GM12891 (cell line): ENCODE measurements at regions not wholly inside any gene's neighbourhood (a gene's known extent, or its start where the extent isn't known, plus 50 kb on each side); places are given as distances from the start of the nearest gene placed in this dataset.

Source experiments
- DNase-seq: peaks from one replicate; pipeline ENCODE4 v3.0.0; 2011; ENCODE audit warnings: low spot score; ENCODE audit not compliant: insufficient read length
- FAIRE-seq: peaks from 2 replicates; lab custom pipeline; 2011; peaks lifted over from hg19 to GRCh38; lab: Jason Lieb, UNC
- PAX5 ChIP-seq: IDR thresholded peaks from 2 replicates; pipeline ENCODE4 v1.6.1; 2011; ENCODE audit warnings: low read length, moderate library complexity, mild to moderate bottlenecking; ENCODE audit not compliant: insufficient read depth, severe bottlenecking
- POLR2A ChIP-seq: IDR thresholded peaks from 2 replicates; pipeline ENCODE4 v1.6.1; 2011; ENCODE audit warnings: low read depth, low read length, control low read depth
- POLR2AphosphoS5 ChIP-seq: IDR thresholded peaks from 2 replicates; pipeline ENCODE4 v1.6.1; 2011; ENCODE audit warnings: low read depth, low read length, control low read depth
- POU2F2 ChIP-seq: IDR thresholded peaks from 2 replicates; pipeline ENCODE4 v1.6.1; 2011; ENCODE audit warnings: low read depth, mild to moderate bottlenecking, control low read depth, low read length, moderate library complexity
- SPI1 ChIP-seq: IDR thresholded peaks from 2 replicates; pipeline ENCODE4 v1.6.1; 2011; ENCODE audit warnings: low read depth, low read length, control low read depth
- TAF1 ChIP-seq: IDR thresholded peaks from 2 replicates; pipeline ENCODE4 v1.6.1; 2011; ENCODE audit warnings: low read depth, low read length, control low read depth

GRCh38 chr1:239436286-239436685 lies 49.9 kb downstream of the CHRM3 start:
- TF ChIP-seq PAX5 (no peak), POLR2AphosphoS5 (no peak), TAF1 (no peak), POU2F2 (no peak), SPI1 (no peak), POLR2A (no peak)
- FAIRE-seq, result no peak
- no peak for DNase-seq

DNA sequence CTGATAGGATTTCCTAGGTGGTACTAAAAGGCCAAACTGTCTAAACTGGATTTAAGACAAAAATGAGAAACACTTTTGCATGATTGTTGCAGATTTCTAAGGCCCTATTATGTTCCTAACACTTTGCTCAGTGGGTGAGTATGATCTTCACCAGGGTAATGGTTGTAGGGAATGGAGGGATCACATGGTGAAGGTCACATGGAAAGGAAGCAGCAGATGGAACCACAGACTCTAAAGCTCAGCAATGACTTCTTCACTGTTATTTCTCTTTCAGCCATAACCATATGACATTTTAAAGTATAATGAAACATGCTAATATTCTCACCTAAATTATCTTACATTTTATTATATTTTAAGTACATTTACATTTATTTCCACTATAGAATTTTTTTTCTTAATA lies 51.5 kb downstream of the CHRM3 start:
- TF ChIP-seq POLR2AphosphoS5 (no peak), PAX5 (no peak), POLR2A (no peak), SPI1 (no peak), POU2F2 (no peak), TAF1 (no peak)
- FAIRE-seq (no peak), DNase-seq (no peak)

DNA sequence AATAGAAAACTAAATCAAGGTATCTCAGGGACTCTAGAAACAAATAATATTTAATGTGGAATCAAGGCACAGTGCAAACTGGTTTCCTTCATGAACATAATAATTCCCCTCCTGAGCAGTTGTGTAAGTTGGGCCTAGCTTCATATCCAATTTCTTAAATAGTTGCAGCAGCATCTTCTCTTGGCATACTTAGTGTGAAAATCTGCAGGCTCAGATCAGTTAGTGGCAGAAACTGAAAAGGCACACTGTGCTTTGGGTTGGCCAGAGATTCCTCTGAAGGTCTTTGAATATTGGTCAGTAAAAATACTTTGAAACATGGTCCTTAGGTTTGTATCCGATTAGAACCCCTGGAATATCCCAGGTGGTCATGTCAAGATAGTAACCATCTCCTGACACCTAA lies 52.5 kb downstream of the CHRM3 start:
- DNase-seq (no peak), FAIRE-seq (no peak)
- TF ChIP-seq POU2F2, result no peak
- TF ChIP-seq PAX5, result no peak
- no peak for TF ChIP-seq POLR2AphosphoS5
- TF ChIP-seq TAF1, result no peak
- no peak for TF ChIP-seq SPI1
- no peak for TF ChIP-seq POLR2A

- TF ChIP-seq POLR2A (no peak), TAF1 (no peak), SPI1 (no peak), POU2F2 (no peak), POLR2AphosphoS5 (no peak)
- DNase-seq, result no peak
- FAIRE-seq, result no peak
Measured at GRCh38 chr1:239443361-239443760, 57.0 kb downstream of the CHRM3 start.

DNA sequence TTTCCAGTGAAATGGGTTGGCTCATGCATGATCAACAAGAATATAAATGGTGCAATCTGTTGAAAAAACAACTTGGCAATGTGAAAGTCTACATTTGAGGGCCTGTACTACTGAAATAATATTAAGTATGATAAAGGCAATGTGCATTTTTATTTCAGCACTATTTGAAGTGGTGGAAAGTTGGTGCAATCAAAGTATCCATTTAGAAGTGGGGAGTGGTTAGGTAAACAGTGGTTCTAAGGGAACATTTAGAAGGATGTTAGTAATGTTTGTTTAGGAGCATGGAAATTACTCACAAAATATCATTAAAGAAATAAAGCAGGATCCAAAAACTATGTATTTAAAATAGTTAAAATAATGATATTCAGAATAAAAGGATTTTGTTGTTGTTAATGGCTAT lies 60.2 kb downstream of the CHRM3 start:
- TF ChIP-seq POLR2A (no peak), POU2F2 (no peak), POLR2AphosphoS5 (no peak), TAF1 (no peak), SPI1 (no peak), PAX5 (no peak)
- DNase-seq (no peak), FAIRE-seq (no peak)

DNA sequence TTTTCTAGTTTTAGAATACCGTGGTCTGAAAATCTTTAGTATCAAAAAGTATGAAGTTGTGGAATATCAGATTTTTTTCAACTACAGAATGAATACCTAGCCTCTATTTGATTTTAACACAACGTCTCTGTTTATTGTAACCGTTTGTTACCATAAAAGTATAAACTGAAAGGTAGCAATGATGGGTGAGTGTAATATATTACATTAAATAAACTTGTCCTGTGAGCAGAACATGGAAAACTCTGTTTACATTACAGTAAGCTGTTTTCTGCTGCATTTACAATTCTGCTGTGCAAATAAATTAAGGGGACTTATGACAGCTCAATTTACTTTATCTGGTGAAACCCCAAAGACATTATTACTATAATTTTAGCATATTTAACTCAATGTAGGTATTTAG lies 62.5 kb downstream of the CHRM3 start:
- no peak for DNase-seq
- no peak for FAIRE-seq
- no peak for TF ChIP-seq POLR2AphosphoS5
- TF ChIP-seq TAF1, result no peak
- no peak for TF ChIP-seq PAX5
- TF ChIP-seq SPI1, result no peak
- no peak for TF ChIP-seq POLR2A
- TF ChIP-seq POU2F2, result no peak

DNA sequence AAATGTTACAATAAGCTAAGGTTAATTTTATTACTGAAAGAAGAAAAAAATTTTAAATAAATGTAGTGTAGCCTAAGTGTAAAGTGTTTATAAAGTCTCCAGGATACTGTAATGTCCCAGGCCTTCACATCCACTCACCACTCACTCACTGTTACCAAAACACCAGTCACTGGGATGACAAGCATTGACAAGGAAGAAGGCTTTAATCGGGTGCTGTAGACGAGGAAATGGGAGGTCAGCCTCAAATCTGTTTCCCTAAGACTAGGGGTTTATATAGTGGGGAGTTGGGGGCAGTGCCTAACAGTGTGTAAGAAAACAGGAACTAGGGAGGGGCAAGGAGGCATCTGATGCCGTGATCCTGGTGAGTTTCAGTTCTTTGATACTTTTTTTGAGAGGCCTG lies 69.4 kb downstream of the CHRM3 start:
- TF ChIP-seq POLR2A, result no peak
- no peak for DNase-seq
- no peak for FAIRE-seq

GRCh38 chr1:239456788-239457187 lies 70.4 kb downstream of the CHRM3 start:
- TF ChIP-seq PAX5, result no peak
- no peak for TF ChIP-seq SPI1
- no peak for TF ChIP-seq POU2F2
- TF ChIP-seq POLR2A, result no peak
- no peak for TF ChIP-seq TAF1
- no peak for TF ChIP-seq POLR2AphosphoS5
- FAIRE-seq (no peak), DNase-seq (no peak)

DNA sequence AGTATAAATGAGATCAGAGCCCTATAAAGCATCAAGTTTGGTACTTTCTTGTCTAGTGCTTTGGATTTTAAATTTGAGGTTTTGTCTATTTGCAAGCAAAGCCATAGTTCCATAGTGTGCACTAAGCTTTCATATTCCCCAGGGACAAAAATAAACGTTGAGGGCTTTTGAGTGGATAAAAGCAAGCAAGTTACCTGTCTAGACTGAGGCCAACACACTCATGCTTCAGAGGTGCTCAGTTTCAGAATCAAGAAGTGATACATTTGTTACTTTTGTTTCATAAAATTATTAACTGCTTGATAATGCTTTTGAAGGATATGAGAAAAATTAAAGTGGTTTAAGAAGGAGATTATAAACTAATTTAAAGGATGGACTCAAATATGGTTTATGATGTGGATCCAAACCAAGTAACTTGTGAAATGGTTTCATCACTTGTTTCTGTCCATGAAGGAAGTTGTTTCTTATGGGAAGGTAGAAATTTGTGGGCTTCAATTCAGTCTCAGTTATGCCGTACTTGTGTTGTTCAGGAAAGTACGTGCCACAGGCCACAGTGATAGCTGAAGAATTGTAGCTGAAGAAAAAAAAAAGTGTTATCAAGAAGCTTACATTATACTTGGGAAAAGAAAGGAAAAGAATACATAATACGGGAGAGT lies 71.2 kb downstream of the CHRM3 start:
- FAIRE-seq (no peak), DNase-seq (no peak)
- no peak for TF ChIP-seq POU2F2
- TF ChIP-seq TAF1, result no peak

- FAIRE-seq, result no peak
- TF ChIP-seq PAX5 (no peak), TAF1 (no peak), POLR2AphosphoS5 (no peak), POU2F2 (no peak), SPI1 (no peak), POLR2A (no peak)
- no peak for DNase-seq
Measured at GRCh38 chr1:239458144-239458500, 71.8 kb downstream of the CHRM3 start.

GRCh38 chr1:239467730-239468129 lies 81.4 kb downstream of the CHRM3 start:
- FAIRE-seq, result no peak
- no peak for DNase-seq
- TF ChIP-seq TAF1 (no peak), SPI1 (no peak), PAX5 (no peak), POU2F2 (no peak), POLR2A (no peak), POLR2AphosphoS5 (no peak)

- no peak for DNase-seq
Measured at GRCh38 chr1:239478069-239478468, 91.7 kb downstream of the CHRM3 start.

More at GRCh38 chr1:239478069-239478468, 91.7 kb downstream of the CHRM3 start:
- no peak for TF ChIP-seq POLR2AphosphoS5
- no peak for TF ChIP-seq POU2F2
- TF ChIP-seq PAX5, result no peak
- TF ChIP-seq SPI1, result no peak
- no peak for TF ChIP-seq TAF1
- no peak for TF ChIP-seq POLR2A
- no peak for FAIRE-seq
